ENCODE measurements at regions not wholly inside any gene's neighbourhood (a gene's known extent, or its start where the extent isn't known, plus 50 kb on each side); places are given as distances from the start of the nearest gene placed in this dataset.
A peak's percentile ranks its signal among the peaks of the same experiment; 100 is the strongest.
"Not testable (repeated sequence)": the region's sequence is repeated elsewhere in the genome, so short reads cannot be mapped to it uniquely, and the experiment has no call there.

DNA sequence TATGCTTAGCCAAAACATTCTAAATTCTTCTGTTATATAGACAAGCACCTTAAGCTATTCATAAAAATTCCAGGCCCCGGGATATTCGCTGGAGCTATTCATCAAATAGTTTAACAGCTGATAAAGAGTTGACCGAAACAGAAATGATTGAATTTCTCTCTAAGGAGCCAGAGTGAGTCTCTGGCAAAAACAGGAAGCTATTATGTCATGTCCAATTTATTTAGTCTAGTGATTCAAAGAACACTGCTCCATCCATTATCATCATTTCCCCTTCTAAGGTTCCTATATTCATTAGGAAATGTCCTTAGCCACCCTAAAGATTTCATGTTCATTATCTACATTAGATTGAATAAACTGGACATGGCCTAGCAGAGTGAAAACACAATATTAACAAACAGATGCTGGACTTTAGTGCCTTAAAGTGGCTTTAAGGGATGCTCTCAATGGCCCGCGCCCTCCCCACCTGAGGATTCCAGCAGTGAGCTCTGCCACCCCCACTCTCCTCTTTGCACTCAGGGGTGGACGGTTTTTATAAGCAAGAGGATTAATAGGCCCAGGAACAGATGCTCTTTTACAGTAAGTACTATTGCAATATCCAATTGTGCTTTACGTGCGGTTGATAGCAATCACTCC lies 122.1 kb upstream of the RGS1 start:
- Mint-ChIP-seq H3K9me3 (no peaks in the 10 kb centered on the region), H3K4me3 (no peak overlapping the region), H3K36me3 (ENCODE audit: insufficient read depth) (no peaks in the 10 kb centered on the region), H3K27me3 (peaks cover 54% of the 10 kb centered on the region), H3K27ac (ENCODE audit: low read depth) (no peak overlapping the region), H3K4me1 (no peaks in the 10 kb centered on the region)
- no peak for ATAC-seq (replicated peaks; ENCODE audit: extremely low read depth, poor library complexity, severe bottlenecking)
- no peak for DNase-seq (ENCODE audit: low spot score in 2 of 2)

DNA sequence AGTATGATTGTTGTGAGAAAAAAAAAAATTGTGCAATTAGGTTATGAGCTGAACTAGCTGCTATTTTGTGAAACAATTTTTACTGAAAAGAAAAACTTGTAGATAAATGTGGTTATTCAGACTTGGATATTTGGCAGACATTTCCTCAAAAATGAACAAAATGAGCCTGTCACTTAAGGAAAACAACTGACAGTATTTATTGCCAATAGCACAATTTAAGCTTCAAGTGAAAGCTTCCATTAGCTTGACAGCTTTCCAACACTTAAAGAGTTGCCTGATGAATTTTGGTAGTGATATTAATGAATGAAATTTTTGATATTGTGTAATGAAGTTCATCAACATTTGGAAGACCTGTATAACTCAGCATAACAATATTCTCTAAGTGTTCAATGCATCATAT lies 116.1 kb upstream of the RGS1 start:
- Mint-ChIP-seq H3K36me3 (ENCODE audit: insufficient read depth) (no peaks in the 10 kb centered on the region), H3K9me3 (no peaks in the 10 kb centered on the region), H3K27me3 (peaks cover 63% of the 10 kb centered on the region), H3K4me3 (no peak overlapping the region), H3K4me1 (no peaks in the 10 kb centered on the region), H3K27ac (ENCODE audit: low read depth) (no peak overlapping the region)
- ATAC-seq (replicated peaks; ENCODE audit: extremely low read depth, poor library complexity, severe bottlenecking) (no peak), DNase-seq (ENCODE audit: low spot score in 2 of 2) (no peak)

DNA sequence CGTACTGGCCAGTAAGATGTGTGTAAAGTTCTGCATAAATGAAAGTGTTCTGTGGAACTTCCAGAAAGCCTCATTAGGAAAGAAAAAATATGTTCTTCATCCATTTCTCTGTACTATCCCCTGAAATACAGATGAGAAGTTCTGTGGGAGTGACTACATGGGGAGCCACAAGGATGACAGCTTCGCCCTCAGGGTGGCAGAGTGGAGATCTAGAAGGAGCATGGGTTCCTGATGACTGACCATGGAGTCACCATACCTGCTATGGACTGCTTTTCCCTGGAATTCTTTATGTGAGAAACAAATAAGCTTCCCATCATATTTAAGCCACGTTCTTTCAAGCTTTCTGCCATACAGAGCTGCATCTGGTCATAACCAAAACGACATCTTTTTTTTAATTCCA lies 113.9 kb upstream of the RGS1 start:
- DNase-seq (ENCODE audit: low spot score in 2 of 2) (no peak), ATAC-seq (replicated peaks; ENCODE audit: extremely low read depth, poor library complexity, severe bottlenecking) (no peak)
- peaks cover 74% of the 10 kb centered on the region for H3K27me3 Mint-ChIP-seq
- no peaks in the 10 kb centered on the region for H3K9me3 Mint-ChIP-seq
- H3K36me3 Mint-ChIP-seq (ENCODE audit: insufficient read depth): no peaks in the 10 kb centered on the region
- H3K4me1 Mint-ChIP-seq: no peaks in the 10 kb centered on the region
- no peak overlapping the region for H3K4me3 Mint-ChIP-seq
- no peak overlapping the region for H3K27ac Mint-ChIP-seq (ENCODE audit: low read depth)

DNA sequence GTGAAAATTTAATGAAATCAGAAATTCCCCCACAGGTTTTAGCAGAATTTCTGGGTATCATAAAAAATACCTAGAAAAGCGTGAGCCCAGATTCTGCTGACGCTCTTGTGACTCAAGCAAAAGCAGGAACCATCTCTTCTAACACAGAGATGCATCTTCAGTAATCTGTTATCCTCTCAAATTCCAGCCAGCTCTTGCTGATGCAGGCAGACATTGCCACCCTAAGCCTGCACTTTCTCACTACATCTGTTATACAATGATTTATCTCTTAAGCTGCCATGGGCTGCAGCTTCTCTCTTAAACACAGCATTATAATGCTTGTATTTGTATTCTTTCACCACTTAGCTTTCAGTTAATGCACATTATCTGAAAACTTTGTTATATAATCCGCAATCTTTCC lies 113.0 kb upstream of the RGS1 start:
- no peaks in the 10 kb centered on the region for H3K36me3 Mint-ChIP-seq (ENCODE audit: insufficient read depth)
- no peak overlapping the region for H3K4me3 Mint-ChIP-seq
- no peak overlapping the region for H3K27ac Mint-ChIP-seq (ENCODE audit: low read depth)
- H3K4me1 Mint-ChIP-seq: no peaks in the 10 kb centered on the region
- DNase-seq (ENCODE audit: low spot score in 2 of 2) (no peak), ATAC-seq (replicated peaks; ENCODE audit: extremely low read depth, poor library complexity, severe bottlenecking) (no peak)
- peaks cover 72% of the 10 kb centered on the region for H3K27me3 Mint-ChIP-seq
- H3K9me3 Mint-ChIP-seq: no peaks in the 10 kb centered on the region

DNA sequence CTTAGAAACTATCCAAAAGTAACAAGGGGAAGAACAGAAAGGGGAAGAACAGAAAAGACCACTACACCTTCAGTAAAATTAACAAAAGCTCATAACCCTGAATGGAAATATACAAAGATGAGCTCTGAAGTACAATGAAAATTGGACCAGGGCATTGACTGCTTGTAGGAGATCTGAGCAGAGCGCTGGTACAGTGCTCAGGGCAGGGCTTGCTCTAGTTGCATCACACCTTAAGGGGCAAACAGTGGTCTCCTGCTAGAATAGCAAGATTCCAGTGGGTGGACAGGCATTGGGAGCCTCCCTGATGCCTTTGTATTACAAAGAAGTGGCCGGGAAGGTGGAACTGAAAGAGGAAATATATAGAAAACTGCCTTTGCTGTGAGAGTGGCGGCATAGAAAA lies 111.9 kb upstream of the RGS1 start:
- peaks cover 76% of the 10 kb centered on the region for H3K27me3 Mint-ChIP-seq
- H3K4me1 Mint-ChIP-seq: no peaks in the 10 kb centered on the region
- H3K36me3 Mint-ChIP-seq (ENCODE audit: insufficient read depth): no peaks in the 10 kb centered on the region

DNA sequence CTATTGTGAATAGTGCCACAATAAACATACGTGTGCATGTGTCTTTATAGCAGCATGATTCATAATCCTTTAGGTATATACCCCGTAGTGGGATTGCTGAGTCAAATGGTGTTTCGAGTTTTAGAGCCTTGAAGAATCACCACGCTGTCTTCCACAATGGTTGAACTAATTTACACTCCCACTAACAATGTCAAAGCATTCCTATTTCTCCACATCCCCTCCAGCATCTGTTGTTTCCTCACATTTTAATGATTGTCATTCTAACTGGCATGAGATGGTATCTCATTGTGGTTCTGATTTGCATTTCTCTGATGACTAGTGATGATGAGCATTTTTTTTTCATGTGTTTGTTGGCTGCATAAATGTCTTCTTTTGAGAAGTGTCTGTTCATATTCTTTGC lies 110.4 kb upstream of the RGS1 start:
- peaks cover 91% of the 10 kb centered on the region for H3K27me3 Mint-ChIP-seq
- H3K36me3 Mint-ChIP-seq (ENCODE audit: insufficient read depth); H3K9me3 Mint-ChIP-seq; DNase-seq (ENCODE audit: low spot score in 2 of 2); H3K27ac Mint-ChIP-seq (ENCODE audit: low read depth); H3K4me3 Mint-ChIP-seq; H3K4me1 Mint-ChIP-seq; ATAC-seq (replicated peaks; ENCODE audit: extremely low read depth, poor library complexity, severe bottlenecking): not testable (repeated sequence)

More for the DNA sequence above, 111.9 kb upstream of the RGS1 start:
- H3K9me3 Mint-ChIP-seq: no peaks in the 10 kb centered on the region
- H3K4me3 Mint-ChIP-seq: no peak overlapping the region
- no peak for ATAC-seq (replicated peaks; ENCODE audit: extremely low read depth, poor library complexity, severe bottlenecking)
- no peak for DNase-seq (ENCODE audit: low spot score in 2 of 2)
- no peak overlapping the region for H3K27ac Mint-ChIP-seq (ENCODE audit: low read depth)

DNA sequence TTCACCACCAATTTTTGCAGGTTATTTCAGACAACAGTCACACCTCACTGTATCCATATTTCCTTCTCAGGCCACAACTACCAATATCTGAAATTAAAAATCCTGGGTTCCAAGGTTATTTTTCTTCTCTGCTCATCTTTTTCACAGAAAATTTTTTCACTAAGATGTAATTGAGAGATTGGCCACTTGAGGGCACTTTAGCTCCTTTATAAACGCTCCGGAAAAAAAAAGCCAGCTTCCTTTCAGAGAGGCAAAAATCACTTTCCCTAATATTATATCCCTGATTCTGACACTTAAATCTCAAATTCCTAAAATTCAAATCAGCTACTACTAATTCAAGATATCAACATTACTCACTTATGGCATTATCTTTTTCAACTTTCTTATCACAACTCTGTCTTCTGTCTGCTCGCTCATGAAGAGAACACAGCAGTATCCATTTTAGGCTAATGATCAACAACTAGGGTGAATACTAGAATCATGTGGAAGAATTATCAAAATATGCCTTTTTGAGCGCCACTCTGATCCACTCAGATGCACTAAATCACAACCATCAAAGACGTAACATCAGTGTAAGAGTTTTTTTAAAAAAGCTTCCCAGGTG lies 101.4 kb upstream of the RGS1 start:
- H3K4me3 Mint-ChIP-seq: no peak overlapping the region
- ATAC-seq (replicated peaks; ENCODE audit: extremely low read depth, poor library complexity, severe bottlenecking) (no peak), DNase-seq (ENCODE audit: low spot score in 2 of 2) (no peak)
- H3K4me1 Mint-ChIP-seq: no peaks in the 10 kb centered on the region
- H3K27me3 Mint-ChIP-seq: peaks cover 22% of the 10 kb centered on the region
- H3K9me3 Mint-ChIP-seq: no peaks in the 10 kb centered on the region
- H3K36me3 Mint-ChIP-seq (ENCODE audit: insufficient read depth): no peaks in the 10 kb centered on the region
- no peak overlapping the region for H3K27ac Mint-ChIP-seq (ENCODE audit: low read depth)

DNA sequence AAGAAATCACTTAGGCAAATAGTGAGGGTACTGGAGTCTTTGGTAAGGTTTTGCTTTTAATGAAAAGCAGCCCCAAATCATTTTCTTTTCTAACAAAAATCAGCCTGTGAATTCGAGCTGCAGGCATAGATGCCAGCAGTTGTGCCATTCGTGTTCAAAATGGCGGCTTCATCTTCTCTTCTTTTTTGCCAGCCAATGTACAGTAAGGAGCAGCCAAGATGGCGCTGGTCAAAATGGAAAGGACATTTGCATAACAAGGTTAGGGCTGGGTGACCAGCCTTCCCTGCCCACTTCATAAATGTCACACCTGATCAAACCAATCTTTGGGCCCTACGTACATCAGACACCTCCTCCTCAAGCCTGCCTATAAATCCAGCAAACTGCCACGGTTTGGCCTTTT lies 100.2 kb upstream of the RGS1 start:
- H3K27ac Mint-ChIP-seq (ENCODE audit: low read depth): no peak overlapping the region
- no peaks in the 10 kb centered on the region for H3K36me3 Mint-ChIP-seq (ENCODE audit: insufficient read depth)
- H3K27me3 Mint-ChIP-seq: peaks cover 11% of the 10 kb centered on the region
- no peaks in the 10 kb centered on the region for H3K9me3 Mint-ChIP-seq
- ATAC-seq (replicated peaks; ENCODE audit: extremely low read depth, poor library complexity, severe bottlenecking): no peak
- DNase-seq (ENCODE audit: low spot score in 2 of 2): no peak
- no peaks in the 10 kb centered on the region for H3K4me1 Mint-ChIP-seq
- H3K4me3 Mint-ChIP-seq: no peak overlapping the region

DNA sequence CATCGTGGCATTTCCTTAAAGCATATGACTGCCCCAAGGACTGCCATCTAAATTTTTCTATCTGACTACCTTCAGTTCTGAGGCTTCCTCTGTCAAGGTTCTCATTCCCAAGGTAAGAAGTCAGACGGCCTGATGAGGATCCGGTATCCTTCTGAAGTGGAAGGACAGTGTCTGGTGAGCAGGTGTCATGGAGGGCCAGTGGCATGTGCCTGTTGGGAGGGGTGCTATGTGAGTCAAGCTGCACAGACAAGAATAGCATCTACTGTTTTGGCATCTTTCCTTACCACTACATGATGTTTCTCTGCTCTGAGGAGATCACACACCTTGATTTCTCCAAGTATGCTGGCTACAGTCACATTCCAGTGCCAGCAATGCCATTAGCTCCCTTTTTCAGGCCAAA lies 99.6 kb upstream of the RGS1 start:
- Mint-ChIP-seq H3K36me3 (ENCODE audit: insufficient read depth) (no peaks in the 10 kb centered on the region), H3K4me1 (no peaks in the 10 kb centered on the region), H3K9me3 (no peaks in the 10 kb centered on the region), H3K27ac (ENCODE audit: low read depth) (no peak overlapping the region), H3K4me3 (no peak overlapping the region), H3K27me3 (peaks cover 6% of the 10 kb centered on the region)
- DNase-seq (ENCODE audit: low spot score in 2 of 2) (no peak), ATAC-seq (replicated peaks; ENCODE audit: extremely low read depth, poor library complexity, severe bottlenecking) (no peak)

DNA sequence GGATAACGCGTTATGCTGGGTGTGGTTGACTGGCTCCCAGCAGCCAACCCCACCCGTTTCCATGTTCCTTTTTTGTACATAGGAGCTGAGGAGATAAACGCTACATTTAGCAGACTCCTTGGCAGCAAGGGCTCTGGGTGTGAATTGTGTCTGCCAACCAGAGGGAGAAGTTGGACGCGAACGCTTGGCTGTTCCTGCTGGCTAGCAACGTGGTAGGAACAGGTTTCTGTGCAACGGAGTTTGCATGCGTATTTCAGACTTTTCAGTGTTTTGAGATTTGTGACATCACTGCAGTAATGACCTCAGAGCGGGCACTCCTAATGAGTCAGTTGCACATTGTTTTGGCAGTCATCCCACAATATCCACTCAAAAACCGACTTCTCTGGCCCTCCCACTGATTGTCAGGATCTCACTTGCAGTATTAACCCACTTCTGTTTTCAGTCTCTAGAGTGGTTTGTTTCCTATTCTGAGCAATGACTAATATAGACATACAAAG lies 98.7 kb upstream of the RGS1 start:
- DNase-seq (ENCODE audit: low spot score in 2 of 2) (no peak), ATAC-seq (replicated peaks; ENCODE audit: extremely low read depth, poor library complexity, severe bottlenecking) (no peak)
- no peaks in the 10 kb centered on the region for H3K36me3 Mint-ChIP-seq (ENCODE audit: insufficient read depth)
- H3K27me3 Mint-ChIP-seq: peaks cover 6% of the 10 kb centered on the region
- no peaks in the 10 kb centered on the region for H3K4me1 Mint-ChIP-seq
- H3K27ac Mint-ChIP-seq (ENCODE audit: low read depth): no peak overlapping the region
- no peaks in the 10 kb centered on the region for H3K9me3 Mint-ChIP-seq
- no peak overlapping the region for H3K4me3 Mint-ChIP-seq

DNA sequence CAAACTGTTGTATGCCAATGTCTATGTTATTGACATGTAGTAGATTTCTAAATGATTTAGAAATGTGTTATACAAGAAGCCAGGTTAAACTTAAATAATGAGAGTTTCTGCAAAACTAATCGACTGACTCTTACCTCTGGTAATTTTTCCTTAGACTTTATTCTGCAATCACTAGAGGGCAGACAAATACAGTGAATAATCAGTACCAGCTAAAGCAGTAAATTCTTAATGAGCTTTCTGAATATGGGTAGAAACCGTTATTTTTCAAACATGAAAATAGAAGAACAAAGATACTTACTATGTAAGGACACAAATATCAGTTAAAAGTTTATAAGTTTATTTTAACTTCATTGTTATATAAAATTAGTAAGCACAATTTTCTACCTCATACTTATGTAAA lies 97.9 kb upstream of the RGS1 start:
- Mint-ChIP-seq H3K9me3 (no peaks in the 10 kb centered on the region), H3K4me3 (no peak overlapping the region), H3K4me1 (no peaks in the 10 kb centered on the region), H3K27me3 (peaks cover 6% of the 10 kb centered on the region), H3K27ac (ENCODE audit: low read depth) (no peak overlapping the region), H3K36me3 (ENCODE audit: insufficient read depth) (no peaks in the 10 kb centered on the region)
- DNase-seq (ENCODE audit: low spot score in 2 of 2) (no peak), ATAC-seq (replicated peaks; ENCODE audit: extremely low read depth, poor library complexity, severe bottlenecking) (peak; percentile 67)

DNA sequence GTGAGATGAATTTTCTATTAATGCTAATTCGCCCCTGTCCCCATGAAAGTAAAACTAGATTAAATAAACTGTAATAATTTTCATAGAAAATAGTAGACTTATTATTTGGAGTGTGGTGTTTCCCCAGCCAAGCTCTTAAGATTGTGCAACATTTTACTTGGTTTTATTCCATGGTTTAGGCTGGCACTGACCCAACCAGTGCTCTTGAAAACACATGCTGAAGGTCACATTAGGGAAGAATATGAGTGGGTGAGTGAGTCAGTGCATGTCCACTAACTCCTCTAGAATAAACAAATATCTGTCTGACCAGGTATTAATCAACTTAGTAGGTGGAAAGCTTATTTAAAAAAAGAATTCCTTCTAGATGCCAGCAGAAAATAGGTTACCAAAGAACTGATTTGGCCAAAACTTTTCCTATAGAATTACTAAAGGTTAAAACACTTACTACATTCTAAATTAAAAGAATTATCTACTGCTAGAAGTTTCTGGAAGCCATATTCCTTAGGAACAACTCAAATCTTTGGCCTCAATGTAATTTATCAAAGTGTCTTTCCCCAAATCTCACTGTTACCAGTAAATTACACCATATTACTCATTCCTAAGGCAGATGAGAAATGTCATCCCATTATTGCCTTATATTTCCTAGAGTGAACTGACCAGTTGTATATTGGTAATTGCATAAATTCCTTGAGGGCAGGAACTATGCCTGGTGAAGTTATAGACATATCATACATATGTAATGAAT lies 89.7 kb upstream of the RGS1 start:
- Mint-ChIP-seq H3K4me3 (no peak overlapping the region), H3K4me1 (no peaks in the 10 kb centered on the region), H3K27ac (ENCODE audit: low read depth) (no peak overlapping the region), H3K9me3 (no peaks in the 10 kb centered on the region), H3K36me3 (ENCODE audit: insufficient read depth) (no peaks in the 10 kb centered on the region), H3K27me3 (no peaks in the 10 kb centered on the region)
- no peak for ATAC-seq (replicated peaks; ENCODE audit: extremely low read depth, poor library complexity, severe bottlenecking)
- DNase-seq (ENCODE audit: low spot score in 2 of 2): no peak

DNA sequence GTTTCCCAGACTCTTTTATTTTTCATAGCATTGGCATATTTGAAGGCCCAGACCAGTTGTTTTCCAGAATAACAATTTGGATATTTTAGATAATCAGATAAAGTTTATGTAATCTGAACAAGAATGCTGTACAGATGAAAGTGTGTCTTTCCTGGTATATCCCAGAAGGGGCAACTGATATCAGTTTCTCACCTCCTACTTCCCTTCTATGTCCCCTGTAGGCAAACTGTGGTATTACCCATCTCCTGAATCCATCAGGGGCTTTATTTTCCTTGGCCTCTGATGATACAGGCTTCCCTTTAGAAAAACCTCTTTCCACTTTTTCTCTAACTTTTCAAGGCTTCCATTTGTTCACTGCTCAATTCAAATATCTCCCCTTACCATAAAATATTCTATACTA lies 87.5 kb upstream of the RGS1 start:
- no peak overlapping the region for H3K4me3 Mint-ChIP-seq
- DNase-seq (ENCODE audit: low spot score in 2 of 2) (no peak), ATAC-seq (replicated peaks; ENCODE audit: extremely low read depth, poor library complexity, severe bottlenecking) (no peak)
- no peaks in the 10 kb centered on the region for H3K9me3 Mint-ChIP-seq
- H3K27me3 Mint-ChIP-seq: no peaks in the 10 kb centered on the region
- H3K36me3 Mint-ChIP-seq (ENCODE audit: insufficient read depth): no peaks in the 10 kb centered on the region
- no peak overlapping the region for H3K27ac Mint-ChIP-seq (ENCODE audit: low read depth)
- H3K4me1 Mint-ChIP-seq: no peaks in the 10 kb centered on the region
